Vagina (tissue), 2 donors: ENCODE measurements at regions not wholly inside any gene's neighbourhood (a gene's known extent, or its start where the extent isn't known, plus 50 kb on each side); places are given as distances from the start of the nearest gene placed in this dataset.

Source experiments
- CTCF ChIP-seq, 3 experiments: fragments of 450-650 bp in 2 of 3; fragments of 200-600 bp in 1 of 3; sonication (generic) in 1 of 3; IDR thresholded peaks; one replicate each; pipeline ENCODE4 v1.5.1; 2017 to 2019; ENCODE audit warnings: antibody characterized with exemption in 3 of 3, mild to moderate bottlenecking in 2 of 3, moderate library complexity in 2 of 3
- POLR2AphosphoS5 ChIP-seq, 2 donors: sonication (generic); formaldehyde crosslinking; IDR thresholded peaks; one replicate each; pipeline ENCODE4 v1.9.0; 2017; ENCODE audit warnings: antibody characterized with exemption in 2 of 2, mild to moderate bottlenecking in 2 of 2, low read depth in 1 of 2; ENCODE audit not compliant: insufficient read depth in 1 of 2

GRCh38 chr2:45178359-45178758 lies 169.1 kb upstream of the SIX2 start:
- TF ChIP-seq CTCF (IDR thresholded peaks at IDR 0.05) (no peak), POLR2AphosphoS5 (IDR thresholded peaks at IDR 0.05; ENCODE audit: insufficient read depth in 1 of 2, low read depth in 1 of 2) (no peak)
